HEK293T (cell line): ENCODE measurements at regions not wholly inside any gene's neighbourhood (a gene's known extent, or its start where the extent isn't known, plus 50 kb on each side); places are given as distances from the start of the nearest gene placed in this dataset.
A peak's percentile ranks its signal among the peaks of the same experiment; 100 is the strongest.

ENCODE experiments used
- CTCF ChIA-PET: fragments of 350-600 bp; formaldehyde crosslinking; extraction: SDS; loops from one replicate; lab custom pipeline; 2021; ENCODE audit warnings: antibody characterized with exemption, inconsistent platforms; lab: Yijun Ruan, JAX
- POLR2A ChIA-PET: fragments of 350-600 bp; formaldehyde crosslinking; extraction: SDS; loops from one replicate; lab custom pipeline; 2020; ENCODE audit warnings: antibody characterized with exemption, inconsistent platforms; lab: Yijun Ruan, JAX
- DNase-seq: peaks from one replicate; pipeline ENCODE4 v3.0.0; 2012; ENCODE audit warnings: mixed read lengths; ENCODE audit errors: extremely low spot score
- ARNT ChIP-seq: fragments of 450-650 bp; IDR thresholded peaks from 2 replicates; pipeline ENCODE4 v1.6.1; 2017; ENCODE audit warnings: mild to moderate bottlenecking
- BHLHE40 ChIP-seq: fragments of 450-650 bp; IDR thresholded peaks from 2 replicates; pipeline ENCODE4 v1.6.1; 2016; ENCODE audit warnings: mild to moderate bottlenecking, moderate library complexity, borderline replicate concordance
- CTBP1 ChIP-seq: fragments of 450-650 bp; IDR thresholded peaks from 2 replicates; pipeline ENCODE4 v1.6.1; 2016; ENCODE audit warnings: borderline replicate concordance
- ELF4 ChIP-seq: fragments of 450-650 bp; IDR thresholded peaks from 2 replicates; pipeline ENCODE4 v1.6.1; 2017; ENCODE audit warnings: antibody characterized with exemption
- FOXA1 ChIP-seq: fragments of 450-650 bp; IDR thresholded peaks from 2 replicates; pipeline ENCODE4 v1.6.1; 2016; ENCODE audit warnings: mild to moderate bottlenecking
- FOXK2 ChIP-seq: fragments of 450-650 bp; IDR thresholded peaks from 2 replicates; pipeline ENCODE4 v1.6.1; 2016; ENCODE audit warnings: mild to moderate bottlenecking
- FOXM1 ChIP-seq: fragments of 450-650 bp; IDR thresholded peaks from 2 replicates; pipeline ENCODE4 v1.6.1; 2017; ENCODE audit warnings: mild to moderate bottlenecking, borderline replicate concordance
- HDGF ChIP-seq: fragments of 450-650 bp; IDR thresholded peaks from 2 replicates; pipeline ENCODE4 v1.6.1; 2017; ENCODE audit warnings: antibody characterized with exemption, borderline replicate concordance
- L3MBTL2 ChIP-seq: fragments of 450-650 bp; conservative IDR thresholded peaks from 2 replicates; pipeline ENCODE4 v1.6.1; 2016; ENCODE audit warnings: mild to moderate bottlenecking
- LEF1 ChIP-seq: fragments of 450-650 bp; IDR thresholded peaks from 2 replicates; pipeline ENCODE4 v1.6.1; 2017; ENCODE audit warnings: mild to moderate bottlenecking, borderline replicate concordance
- NFRKB ChIP-seq: fragments of 450-650 bp; IDR thresholded peaks from 2 replicates; pipeline ENCODE4 v1.6.1; 2016; ENCODE audit warnings: mild to moderate bottlenecking, moderate library complexity
- PKNOX1 ChIP-seq: fragments of 450-650 bp; IDR thresholded peaks from 2 replicates; pipeline ENCODE4 v1.6.1; 2016
- SP1 ChIP-seq: fragments of 450-650 bp; IDR thresholded peaks from 2 replicates; pipeline ENCODE4 v1.6.1; 2017
- SUZ12 ChIP-seq: fragments of 450-650 bp; IDR thresholded peaks from 2 replicates; pipeline ENCODE4 v1.6.1; 2016; ENCODE audit warnings: mild to moderate bottlenecking
- TARDBP ChIP-seq: fragments of 450-650 bp; IDR thresholded peaks from 2 replicates; pipeline ENCODE4 v1.6.1; 2016
- ZNF384 ChIP-seq: fragments of 450-650 bp; IDR thresholded peaks from 2 replicates; pipeline ENCODE4 v1.6.1; 2016

- no peak for DNase-seq
- POLR2A ChIA-PET, result no interaction called here
- CTCF ChIA-PET, result no interaction called here
- TF ChIP-seq BHLHE40, result no peak
- no peak for TF ChIP-seq ZNF384
- no peak for TF ChIP-seq SUZ12
- TF ChIP-seq FOXM1, result no peak
- TF ChIP-seq FOXK2, result no peak
- no peak for TF ChIP-seq FOXA1
- no peak for TF ChIP-seq NFRKB
- no peak for TF ChIP-seq L3MBTL2
- no peak for TF ChIP-seq CTBP1
- TF ChIP-seq PKNOX1, result no peak
- no peak for TF ChIP-seq ELF4
Measured at GRCh38 chr3:153624310-153625030, 462.4 kb downstream of the RAP2B start.

GRCh38 chr3:153625506-153625905 lies 463.5 kb downstream of the RAP2B start:
- POLR2A ChIA-PET, result no interaction called here
- DNase-seq, result no peak
- TF ChIP-seq BHLHE40 (no peak), PKNOX1 (peak; percentile 10; the same call in 1 of the 2 replicates)
- CTCF ChIA-PET, result no interaction called here

GRCh38 chr3:153626158-153626557 lies 464.1 kb downstream of the RAP2B start:
- POLR2A ChIA-PET, result no interaction called here
- TF ChIP-seq ZNF384, result no peak
- no peak for TF ChIP-seq SUZ12
- TF ChIP-seq FOXA1, result no peak
- no peak for TF ChIP-seq FOXM1
- no peak for TF ChIP-seq PKNOX1
- TF ChIP-seq SP1, result no peak
- no peak for TF ChIP-seq ELF4
- no peak for TF ChIP-seq BHLHE40
- TF ChIP-seq FOXK2, result no peak
- no peak for TF ChIP-seq L3MBTL2
- no peak for TF ChIP-seq HDGF
- no peak for TF ChIP-seq LEF1
- TF ChIP-seq ARNT, result no peak
- no peak for TF ChIP-seq CTBP1
- TF ChIP-seq TARDBP, result no peak
- TF ChIP-seq NFRKB, result no peak
- CTCF ChIA-PET, result no interaction called here
- no peak for DNase-seq

- DNase-seq, result no peak
- TF ChIP-seq SUZ12, result no peak
- no peak for TF ChIP-seq HDGF
- ChIA-PET POLR2A (no interaction called here), CTCF (no interaction called here)
Measured at GRCh38 chr3:153628591-153628990, 466.6 kb downstream of the RAP2B start.

GRCh38 chr3:153629148-153629547 lies 467.1 kb downstream of the RAP2B start:
- ChIA-PET POLR2A (no interaction called here), CTCF (no interaction called here)
- TF ChIP-seq LEF1 (no peak), NFRKB (no peak), ELF4 (no peak), CTBP1 (no peak), TARDBP (no peak), ARNT (no peak), SP1 (no peak), FOXK2 (no peak), HDGF (no peak), ZNF384 (no peak)
- no peak for DNase-seq

- TF ChIP-seq CTBP1 (no peak), SP1 (no peak), SUZ12 (no peak), ARNT (no peak), HDGF (no peak), PKNOX1 (no peak), ELF4 (no peak), FOXK2 (no peak), FOXA1 (no peak), TARDBP (no peak), LEF1 (no peak), ZNF384 (no peak), BHLHE40 (no peak), L3MBTL2 (no peak), NFRKB (no peak), FOXM1 (no peak)
- DNase-seq, result no peak
- POLR2A ChIA-PET, result no interaction called here
- CTCF ChIA-PET, result no interaction called here
Measured at GRCh38 chr3:153631102-153631501, 469.1 kb downstream of the RAP2B start.
